Nephron (organoid): ENCODE measurements at regions not wholly inside any gene's neighbourhood (a gene's known extent, or its start where the extent isn't known, plus 50 kb on each side); places are given as distances from the start of the nearest gene placed in this dataset.
A peak's percentile ranks its signal among the peaks of the same experiment; 100 is the strongest.

Experiments
- H3K27ac Mint-ChIP-seq, 3 experiments: 2 replicates each; pipeline ENCODE4 v1.8.0; 2020; ENCODE audit warnings: mixed read lengths in 3 of 3, mild to moderate bottlenecking in 2 of 3, moderate library complexity in 1 of 3
- H3K27me3 Mint-ChIP-seq: 2 replicates; pipeline ENCODE4 v1.8.0; 2021; ENCODE audit warnings: low read depth, mild to moderate bottlenecking, moderate library complexity, mixed read lengths
- H3K36me3 Mint-ChIP-seq: 2 replicates; pipeline ENCODE4 v1.8.0; 2020; ENCODE audit warnings: low read depth, mixed read lengths
- H3K4me1 Mint-ChIP-seq: 2 replicates; pipeline ENCODE4 v1.8.0; 2020; ENCODE audit warnings: mixed read lengths
- H3K4me3 Mint-ChIP-seq, 3 experiments: 2 replicates each; pipeline ENCODE4 v1.8.0; 2020; ENCODE audit warnings: mild to moderate bottlenecking in 3 of 3, mixed read lengths in 3 of 3, moderate library complexity in 2 of 3
- H3K9me3 Mint-ChIP-seq: 2 replicates; pipeline ENCODE4 v1.8.0; 2020; ENCODE audit warnings: mixed read lengths
- CTCF ChIP-seq, 3 experiments: fragments of 200-600 bp; sonication (generic); IDR thresholded peaks; one replicate each; pipeline ENCODE4 v1.5.0; 2021; ENCODE audit warnings: antibody characterized with exemption in 3 of 3; ENCODE audit not compliant: unreplicated experiment in 3 of 3

DNA sequence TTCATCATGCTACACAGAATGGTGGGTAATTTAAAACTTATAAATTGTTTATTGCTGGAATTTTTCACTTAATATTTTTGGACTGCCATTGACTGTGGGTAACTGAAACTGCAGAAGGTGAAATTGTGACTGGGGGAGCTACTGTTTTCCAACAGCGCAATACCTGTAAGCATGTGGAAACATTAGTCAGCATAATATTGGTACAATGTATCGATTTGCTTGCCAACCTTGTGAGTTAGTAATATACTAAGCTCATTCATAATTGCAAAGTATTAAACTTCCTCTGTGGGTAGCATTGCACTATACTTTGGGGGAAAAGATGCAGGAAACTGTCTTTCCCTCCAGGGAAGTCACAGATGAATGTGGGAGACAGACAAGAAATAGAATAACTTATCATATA is 766.5 kb downstream of the HDGFL1 start:
- H3K36me3 Mint-ChIP-seq, result no peaks in the 10 kb centered on the region
- H3K9me3 Mint-ChIP-seq, result peaks cover 4% of the 10 kb centered on the region
- H3K27ac Mint-ChIP-seq, result no peak overlapping the region
- no peak overlapping the region for H3K4me3 Mint-ChIP-seq
- H3K4me1 Mint-ChIP-seq, result peaks cover 5% of the 10 kb centered on the region
- peaks cover 3% of the 10 kb centered on the region for H3K27me3 Mint-ChIP-seq
- TF ChIP-seq CTCF (IDR thresholded peaks at IDR 0.05; ENCODE audit: unreplicated experiment in 3 of 3), result no peak

GRCh38 chr6:23339268-23339667 is 769.9 kb downstream of the HDGFL1 start:
- peaks cover 3% of the 10 kb centered on the region for H3K9me3 Mint-ChIP-seq
- H3K36me3 Mint-ChIP-seq, result no peaks in the 10 kb centered on the region
- TF ChIP-seq CTCF (IDR thresholded peaks at IDR 0.05; ENCODE audit: unreplicated experiment in 3 of 3), result no peak
- H3K4me3 Mint-ChIP-seq, result no peak overlapping the region
- peak overlapping the region in 1 of 3 experiments; percentile 7 for H3K27ac Mint-ChIP-seq
- no peaks in the 10 kb centered on the region for H3K27me3 Mint-ChIP-seq
- peaks cover 5% of the 10 kb centered on the region for H3K4me1 Mint-ChIP-seq

GRCh38 chr6:23340271-23340670 is 770.9 kb downstream of the HDGFL1 start:
- Mint-ChIP-seq H3K4me1 (peaks cover 5% of the 10 kb centered on the region), H3K27ac (no peak overlapping the region), H3K27me3 (no peaks in the 10 kb centered on the region), H3K9me3 (peaks cover 3% of the 10 kb centered on the region), H3K36me3 (no peaks in the 10 kb centered on the region), H3K4me3 (no peak overlapping the region)
- no peak for TF ChIP-seq CTCF (IDR thresholded peaks at IDR 0.05; ENCODE audit: unreplicated experiment in 3 of 3)

GRCh38 chr6:23343610-23344306 is 774.4 kb downstream of the HDGFL1 start:
- H3K4me3 Mint-ChIP-seq, result no peak overlapping the region
- H3K27me3 Mint-ChIP-seq, result no peaks in the 10 kb centered on the region
- no peaks in the 10 kb centered on the region for H3K4me1 Mint-ChIP-seq
- no peaks in the 10 kb centered on the region for H3K36me3 Mint-ChIP-seq
- TF ChIP-seq CTCF (IDR thresholded peaks at IDR 0.05; ENCODE audit: unreplicated experiment in 3 of 3), result no peak
- H3K27ac Mint-ChIP-seq, result no peak overlapping the region
- peaks cover 3% of the 10 kb centered on the region for H3K9me3 Mint-ChIP-seq

- no peak overlapping the region for H3K4me3 Mint-ChIP-seq
- H3K27ac Mint-ChIP-seq, result no peak overlapping the region
- H3K9me3 Mint-ChIP-seq, result peaks cover 10% of the 10 kb centered on the region
- TF ChIP-seq CTCF (IDR thresholded peaks at IDR 0.05; ENCODE audit: unreplicated experiment in 3 of 3), result no peak
- no peaks in the 10 kb centered on the region for H3K4me1 Mint-ChIP-seq
- peaks cover 3% of the 10 kb centered on the region for H3K36me3 Mint-ChIP-seq
- H3K27me3 Mint-ChIP-seq, result no peaks in the 10 kb centered on the region
These were observed 777.8 kb upstream of the NRSN1 start for GRCh38 chr6:23348185-23348584.

- H3K27me3 Mint-ChIP-seq, result no peaks in the 10 kb centered on the region
- H3K4me3 Mint-ChIP-seq, result no peak overlapping the region
- peaks cover 3% of the 10 kb centered on the region for H3K36me3 Mint-ChIP-seq
- H3K9me3 Mint-ChIP-seq, result peaks cover 8% of the 10 kb centered on the region
- no peak for TF ChIP-seq CTCF (IDR thresholded peaks at IDR 0.05; ENCODE audit: unreplicated experiment in 3 of 3)
- H3K27ac Mint-ChIP-seq, result no peak overlapping the region
- no peaks in the 10 kb centered on the region for H3K4me1 Mint-ChIP-seq
These were observed 776.4 kb upstream of the NRSN1 start for GRCh38 chr6:23349521-23350147.
